Neural cell (in vitro differentiated cells): ENCODE measurements at regions not wholly inside any gene's neighbourhood (a gene's known extent, or its start where the extent isn't known, plus 50 kb on each side); places are given as distances from the start of the nearest gene placed in this dataset.

Experiments used
- H2AFZ ChIP-seq: fragments of 200-600, 300-800 bp; sonication (generic), shearing (Covaris generic); 2 replicates; pipeline ENCODE4 v1.6.0; 2014; ENCODE audit warnings: low read depth, mild to moderate bottlenecking, antibody characterized with exemption, low read length, moderate library complexity
- H3F3A ChIP-seq: fragments of 200-600 bp; shearing (Covaris generic); 2 replicates; pipeline ENCODE4 v1.6.1; 2016; ENCODE audit warnings: mild to moderate bottlenecking, moderate library complexity, mixed read lengths, antibody characterized with exemption, low read length; ENCODE audit not compliant: insufficient read depth, poor library complexity, severe bottlenecking
- H3K27ac ChIP-seq: fragments of 200-600, 300-800 bp; sonication (generic), shearing (Covaris generic); 2 replicates; pipeline ENCODE4 v1.5.1; 2014; ENCODE audit warnings: mild to moderate bottlenecking, low read length, moderate library complexity
- H3K27me3 ChIP-seq: fragments of 300-800, 200-600 bp; sonication (generic), shearing (Covaris generic); 2 replicates; pipeline ENCODE4 v1.6.0; 2014; ENCODE audit warnings: mild to moderate bottlenecking, low read depth, low read length, moderate library complexity; ENCODE audit not compliant: insufficient read depth
- H3K36me3 ChIP-seq: fragments of 300-800, 200-600 bp; sonication (generic), shearing (Covaris generic); 2 replicates; pipeline ENCODE4 v1.5.1; 2014; ENCODE audit warnings: mild to moderate bottlenecking, antibody characterized with exemption, low read length, moderate library complexity; ENCODE audit not compliant: insufficient read depth
- H3K4me2 ChIP-seq: fragments of 300-800, 200-600 bp; sonication (generic), shearing (Covaris generic); 2 replicates; pipeline ENCODE4 v1.6.0; 2014; ENCODE audit warnings: mild to moderate bottlenecking, low read length
- H3K4me3 ChIP-seq: fragments of 300-800, 200-600 bp; sonication (generic), shearing (Covaris generic); 2 replicates; pipeline ENCODE4 v1.5.1; 2014; ENCODE audit warnings: mild to moderate bottlenecking, low read length, moderate library complexity
- H3K79me2 ChIP-seq: fragments of 200-600 bp; shearing (Covaris generic); replicated peaks from 2 replicates; pipeline ENCODE4 v1.6.0; 2014; ENCODE audit warnings: mild to moderate bottlenecking, low read length, moderate library complexity; ENCODE audit not compliant: insufficient read depth
- H3K9ac ChIP-seq: fragments of 300-800, 200-600 bp; sonication (generic), shearing (Covaris generic); 2 replicates; pipeline ENCODE4 v1.6.1; 2016; ENCODE audit warnings: mild to moderate bottlenecking, low read length, mixed read lengths
- H3K9me2 ChIP-seq: fragments of 200-600 bp; shearing (Covaris generic); 2 replicates; pipeline ENCODE4 v1.6.1; 2016; ENCODE audit warnings: mild to moderate bottlenecking, low read length, mixed read lengths; ENCODE audit not compliant: insufficient read depth
- H3K9me3 ChIP-seq: fragments of 200-600, 300-800 bp; sonication (generic), shearing (Covaris generic); 2 replicates; pipeline ENCODE4 v1.6.1; 2016; ENCODE audit warnings: mild to moderate bottlenecking, mixed run types, low read length, moderate library complexity, mixed read lengths
- H4K20me1 ChIP-seq: fragments of 200-600 bp; shearing (Covaris generic); 2 replicates; pipeline ENCODE4 v1.6.1; 2016; ENCODE audit warnings: mild to moderate bottlenecking, mixed run types; ENCODE audit not compliant: insufficient read depth
- EP300 ChIP-seq: fragments of 450-650 bp; conservative IDR thresholded peaks from 2 replicates; pipeline ENCODE4 v1.6.1; 2014; ENCODE audit warnings: antibody characterized with exemption, mild to moderate bottlenecking, moderate library complexity; ENCODE audit not compliant: poor library complexity, severe bottlenecking
- EZH2 ChIP-seq: fragments of 200-600, 300-800 bp; shearing (Covaris generic), sonication (generic); IDR thresholded peaks from 2 replicates; pipeline ENCODE4 v1.6.1; 2014; ENCODE audit warnings: antibody characterized with exemption, low read length, borderline replicate concordance, mild to moderate bottlenecking; ENCODE audit not compliant: insufficient read depth, poor library complexity, severe bottlenecking
- MXI1 ChIP-seq: fragments of 450-650 bp; conservative IDR thresholded peaks from 2 replicates; pipeline ENCODE4 v1.6.1; 2014; ENCODE audit warnings: antibody characterized with exemption, mild to moderate bottlenecking; ENCODE audit not compliant: poor library complexity, severe bottlenecking
- POLR2AphosphoS5 ChIP-seq: IDR thresholded peaks from 2 replicates; pipeline ENCODE4 v1.6.1; 2012
- RAD21 ChIP-seq: fragments of 450-650 bp; conservative IDR thresholded peaks from 2 replicates; pipeline ENCODE4 v1.6.1; 2014; ENCODE audit warnings: antibody characterized with exemption, mild to moderate bottlenecking, moderate library complexity
- SMC3 ChIP-seq: fragments of 450-650 bp; conservative IDR thresholded peaks from 2 replicates; pipeline ENCODE4 v1.6.1; 2014; ENCODE audit warnings: antibody characterized with exemption, mild to moderate bottlenecking, moderate library complexity; ENCODE audit not compliant: poor library complexity
- TAF1 ChIP-seq: IDR thresholded peaks from 2 replicates; pipeline ENCODE4 v1.6.1; 2012; ENCODE audit warnings: low read depth
- TF ChIP-seq, protein P1 (sequence below): fragments of 450-650 bp; IDR thresholded peaks from 2 replicates; pipeline ENCODE4 v1.5.1; 2014; ENCODE audit warnings: antibody characterized with exemption, mild to moderate bottlenecking, moderate library complexity; ENCODE audit not compliant: poor library complexity, severe bottlenecking
- TF ChIP-seq, protein P2 (sequence below): IDR thresholded peaks from 2 replicates; pipeline ENCODE4 v1.6.1; 2012; ENCODE audit warnings: borderline replicate concordance

DNA sequence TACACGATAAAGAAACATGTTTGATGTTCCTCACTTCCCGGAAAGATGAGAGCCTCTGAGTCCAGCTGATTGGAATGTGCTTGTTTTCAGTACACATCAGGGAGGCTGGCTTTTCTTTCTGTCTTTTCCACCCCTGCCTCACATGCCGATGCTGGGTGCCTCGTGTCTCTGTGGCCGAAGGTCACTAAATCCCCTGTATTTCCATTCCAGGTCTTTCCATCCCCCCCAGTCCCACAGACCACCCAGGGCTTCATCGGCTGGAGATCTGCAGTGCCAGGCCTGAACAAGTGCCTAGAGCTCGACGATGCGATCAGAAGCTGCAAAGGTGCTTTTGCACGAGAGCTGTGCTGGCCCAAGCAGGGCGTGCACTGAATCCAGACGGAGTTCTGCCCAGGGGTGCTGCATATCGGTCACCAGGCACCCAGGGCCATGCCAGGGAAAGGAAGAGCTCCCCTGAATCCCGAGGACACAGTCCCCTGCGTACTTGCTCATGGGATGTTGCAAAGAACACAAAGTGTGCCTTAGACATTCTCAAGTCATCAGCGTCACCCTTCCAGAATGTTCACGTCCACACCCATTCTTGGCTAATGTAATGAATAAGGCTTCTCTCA lies 67.9 kb downstream of the ANKRD60 start:
- Histone ChIP-seq H3F3A (no peaks in the 10 kb centered on the region), H3K36me3 (no peaks in the 10 kb centered on the region), H3K9ac (no peak overlapping the region), H3K27me3 (no peaks in the 10 kb centered on the region), H3K27ac (no peak overlapping the region), H3K4me2 (no peak overlapping the region), H2AFZ (no peak overlapping the region), H3K9me2 (no peaks in the 10 kb centered on the region), H3K9me3 (no peaks in the 10 kb centered on the region), H4K20me1 (no peaks in the 10 kb centered on the region), H3K79me2 (no peaks in the 10 kb centered on the region), H3K4me3 (no peak overlapping the region)
- TF ChIP-seq EP300 (no peak), TAF1 (no peak), MXI1 (no peak), RAD21 (no peak), SMC3 (no peak), POLR2AphosphoS5 (no peak), EZH2 (no peak)
- TF ChIP-seq, protein P1, sequence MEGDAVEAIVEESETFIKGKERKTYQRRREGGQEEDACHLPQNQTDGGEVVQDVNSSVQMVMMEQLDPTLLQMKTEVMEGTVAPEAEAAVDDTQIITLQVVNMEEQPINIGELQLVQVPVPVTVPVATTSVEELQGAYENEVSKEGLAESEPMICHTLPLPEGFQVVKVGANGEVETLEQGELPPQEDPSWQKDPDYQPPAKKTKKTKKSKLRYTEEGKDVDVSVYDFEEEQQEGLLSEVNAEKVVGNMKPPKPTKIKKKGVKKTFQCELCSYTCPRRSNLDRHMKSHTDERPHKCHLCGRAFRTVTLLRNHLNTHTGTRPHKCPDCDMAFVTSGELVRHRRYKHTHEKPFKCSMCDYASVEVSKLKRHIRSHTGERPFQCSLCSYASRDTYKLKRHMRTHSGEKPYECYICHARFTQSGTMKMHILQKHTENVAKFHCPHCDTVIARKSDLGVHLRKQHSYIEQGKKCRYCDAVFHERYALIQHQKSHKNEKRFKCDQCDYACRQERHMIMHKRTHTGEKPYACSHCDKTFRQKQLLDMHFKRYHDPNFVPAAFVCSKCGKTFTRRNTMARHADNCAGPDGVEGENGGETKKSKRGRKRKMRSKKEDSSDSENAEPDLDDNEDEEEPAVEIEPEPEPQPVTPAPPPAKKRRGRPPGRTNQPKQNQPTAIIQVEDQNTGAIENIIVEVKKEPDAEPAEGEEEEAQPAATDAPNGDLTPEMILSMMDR: no peak
- TF ChIP-seq, protein P2, sequence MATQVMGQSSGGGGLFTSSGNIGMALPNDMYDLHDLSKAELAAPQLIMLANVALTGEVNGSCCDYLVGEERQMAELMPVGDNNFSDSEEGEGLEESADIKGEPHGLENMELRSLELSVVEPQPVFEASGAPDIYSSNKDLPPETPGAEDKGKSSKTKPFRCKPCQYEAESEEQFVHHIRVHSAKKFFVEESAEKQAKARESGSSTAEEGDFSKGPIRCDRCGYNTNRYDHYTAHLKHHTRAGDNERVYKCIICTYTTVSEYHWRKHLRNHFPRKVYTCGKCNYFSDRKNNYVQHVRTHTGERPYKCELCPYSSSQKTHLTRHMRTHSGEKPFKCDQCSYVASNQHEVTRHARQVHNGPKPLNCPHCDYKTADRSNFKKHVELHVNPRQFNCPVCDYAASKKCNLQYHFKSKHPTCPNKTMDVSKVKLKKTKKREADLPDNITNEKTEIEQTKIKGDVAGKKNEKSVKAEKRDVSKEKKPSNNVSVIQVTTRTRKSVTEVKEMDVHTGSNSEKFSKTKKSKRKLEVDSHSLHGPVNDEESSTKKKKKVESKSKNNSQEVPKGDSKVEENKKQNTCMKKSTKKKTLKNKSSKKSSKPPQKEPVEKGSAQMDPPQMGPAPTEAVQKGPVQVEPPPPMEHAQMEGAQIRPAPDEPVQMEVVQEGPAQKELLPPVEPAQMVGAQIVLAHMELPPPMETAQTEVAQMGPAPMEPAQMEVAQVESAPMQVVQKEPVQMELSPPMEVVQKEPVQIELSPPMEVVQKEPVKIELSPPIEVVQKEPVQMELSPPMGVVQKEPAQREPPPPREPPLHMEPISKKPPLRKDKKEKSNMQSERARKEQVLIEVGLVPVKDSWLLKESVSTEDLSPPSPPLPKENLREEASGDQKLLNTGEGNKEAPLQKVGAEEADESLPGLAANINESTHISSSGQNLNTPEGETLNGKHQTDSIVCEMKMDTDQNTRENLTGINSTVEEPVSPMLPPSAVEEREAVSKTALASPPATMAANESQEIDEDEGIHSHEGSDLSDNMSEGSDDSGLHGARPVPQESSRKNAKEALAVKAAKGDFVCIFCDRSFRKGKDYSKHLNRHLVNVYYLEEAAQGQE: no peak

DNA sequence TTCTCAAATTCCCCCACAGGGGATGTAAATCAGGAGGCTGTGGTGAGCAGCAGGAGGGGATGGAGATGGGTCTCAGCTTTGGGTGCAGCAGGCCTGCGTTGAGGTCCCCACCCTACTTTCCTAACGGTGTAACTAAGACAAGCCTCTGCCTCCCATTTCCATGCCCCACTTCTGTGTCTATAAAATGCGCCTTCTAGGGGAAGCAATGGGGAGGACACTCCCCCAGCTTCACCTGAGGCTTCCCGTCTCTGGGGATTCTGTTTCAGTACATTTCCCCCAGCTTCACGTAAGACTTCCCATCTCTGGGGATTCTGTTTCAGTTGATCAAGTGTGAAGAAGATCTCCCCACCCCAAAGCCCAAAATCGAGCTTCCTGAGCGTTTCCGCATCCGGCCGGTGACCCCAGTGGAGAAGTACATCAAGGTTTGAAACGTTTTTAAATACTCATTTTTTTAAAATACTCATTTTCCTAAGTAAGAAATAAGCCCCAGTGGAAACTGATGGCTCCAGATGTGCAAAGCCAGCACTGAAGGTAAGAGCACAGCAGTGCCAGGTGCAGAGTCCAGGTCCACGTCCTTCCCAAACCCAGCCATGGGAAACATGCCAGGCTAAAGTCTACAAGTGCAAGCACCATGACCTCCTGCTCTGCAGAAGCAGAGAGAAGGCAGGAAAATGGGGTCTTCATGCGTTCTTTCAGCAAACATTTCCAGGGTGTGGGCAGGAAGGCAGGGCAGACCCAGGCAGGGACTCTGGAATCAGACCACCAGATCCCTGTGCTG lies 73.1 kb downstream of the ANKRD60 start:
- no peaks in the 10 kb centered on the region for H3K36me3 ChIP-seq
- no peaks in the 10 kb centered on the region for H4K20me1 ChIP-seq
- H3K4me3 ChIP-seq: no peak overlapping the region
- H3F3A ChIP-seq: no peaks in the 10 kb centered on the region
- no peak overlapping the region for H2AFZ ChIP-seq
- no peaks in the 10 kb centered on the region for H3K9me3 ChIP-seq
- H3K27ac ChIP-seq: no peak overlapping the region
- H3K27me3 ChIP-seq: no peaks in the 10 kb centered on the region
- H3K4me2 ChIP-seq: no peak overlapping the region
- no peaks in the 10 kb centered on the region for H3K9me2 ChIP-seq
- no peak overlapping the region for H3K9ac ChIP-seq
- TF ChIP-seq, protein P2: no peak
- TF ChIP-seq SMC3 (no peak), EP300 (no peak), RAD21 (no peak), MXI1 (no peak), TAF1 (no peak), EZH2 (no peak), POLR2AphosphoS5 (no peak)
- TF ChIP-seq, protein P1: no peak
- H3K79me2 ChIP-seq: no peaks in the 10 kb centered on the region
